WTC11 (cell line): ENCODE measurements at regions not wholly inside any gene's neighbourhood (a gene's known extent, or its start where the extent isn't known, plus 50 kb on each side); places are given as distances from the start of the nearest gene placed in this dataset.

Source experiments
- ATAC-seq: fragments of 200-7000 bp; cut with Tn5 transposase; 2 replicates; pipeline ENCODE4 v1.10.0; 2021; ENCODE audit warnings: mild to moderate bottlenecking, moderate library complexity
- CTCF ChIA-PET: fragments of 300-600 bp; sonication (Branson Sonifier 250); formaldehyde crosslinking; loops from one replicate; lab custom pipeline; 2021; ENCODE audit warnings: antibody characterized with exemption; lab: Charles Lee
- POLR2A ChIA-PET: fragments of 350-600 bp; sonication (Branson Sonifier 250); formaldehyde crosslinking; loops from one replicate; lab custom pipeline; 2021; ENCODE audit warnings: antibody characterized with exemption; lab: Charles Lee
- DNase-seq: peaks from one replicate; pipeline ENCODE4 v3.0.0; 2021; ENCODE audit warnings: low spot score
- H3K27ac Mint-ChIP-seq: 2 replicates; pipeline ENCODE4 v1.8.0; 2021; ENCODE audit warnings: mixed read lengths
- H3K27me3 Mint-ChIP-seq: 2 replicates; pipeline ENCODE4 v1.8.0; 2021; ENCODE audit warnings: low read depth, mild to moderate bottlenecking, moderate library complexity, mixed read lengths
- H3K36me3 Mint-ChIP-seq: 2 replicates; pipeline ENCODE4 v1.8.0; 2021; ENCODE audit warnings: mixed read lengths
- H3K4me1 Mint-ChIP-seq: 2 replicates; pipeline ENCODE4 v1.8.0; 2022; ENCODE audit warnings: mixed read lengths
- H3K4me3 Mint-ChIP-seq: 2 replicates; pipeline ENCODE4 v1.8.0; 2021; ENCODE audit warnings: mild to moderate bottlenecking, moderate library complexity, mixed read lengths
- H3K9me3 Mint-ChIP-seq: 2 replicates; pipeline ENCODE4 v1.8.0; 2021; ENCODE audit warnings: mixed read lengths
- AFF4 ChIP-seq: sonication (generic); formaldehyde crosslinking; IDR thresholded peaks from 2 replicates; pipeline ENCODE4 v1.8.1; 2023; ENCODE audit warnings: mild to moderate bottlenecking, missing genetic modification reagents, borderline replicate concordance
- AR ChIP-seq: fragments of 250-450 bp; sonication (Bioruptor Pico); IDR thresholded peaks from 2 replicates; pipeline ENCODE4 v1.9.0; 2021; ENCODE audit warnings: mild to moderate bottlenecking
- ATF2 ChIP-seq: sonication (generic); formaldehyde crosslinking; IDR thresholded peaks from 2 replicates; pipeline ENCODE4 v1.8.1; 2022; ENCODE audit warnings: low read depth, missing genetic modification reagents, borderline replicate concordance
- E2F1 ChIP-seq: sonication (generic); formaldehyde crosslinking; IDR thresholded peaks from 2 replicates; pipeline ENCODE4 v1.8.0; 2022; ENCODE audit warnings: mild to moderate bottlenecking, missing genetic modification reagents
- ESRRA ChIP-seq: sonication (generic); formaldehyde crosslinking; IDR thresholded peaks from 2 replicates; pipeline ENCODE4 v1.8.1; 2022; ENCODE audit warnings: mild to moderate bottlenecking, missing genetic modification reagents, borderline replicate concordance
- FOXJ3 ChIP-seq: sonication (generic); formaldehyde crosslinking; IDR thresholded peaks from 2 replicates; pipeline ENCODE4 v1.9.0; 2021; ENCODE audit warnings: missing genetic modification reagents, mild to moderate bottlenecking, borderline replicate concordance
- FOXP4 ChIP-seq: sonication (generic); formaldehyde crosslinking; IDR thresholded peaks from 2 replicates; pipeline ENCODE4 v1.8.0; 2022; ENCODE audit warnings: mild to moderate bottlenecking, missing genetic modification reagents
- MLX ChIP-seq: sonication (generic); formaldehyde crosslinking; IDR thresholded peaks from 2 replicates; pipeline ENCODE4 v1.8.1; 2023; ENCODE audit warnings: mild to moderate bottlenecking, missing genetic modification reagents, moderate library complexity
- NR2C2 ChIP-seq: sonication (generic); formaldehyde crosslinking; IDR thresholded peaks from 2 replicates; pipeline ENCODE4 v1.8.0; 2022; ENCODE audit warnings: mild to moderate bottlenecking, missing genetic modification reagents
- RORB ChIP-seq: fragments of 250-450 bp; sonication (Bioruptor Pico); IDR thresholded peaks from 2 replicates; pipeline ENCODE4 v1.9.0; 2021; ENCODE audit warnings: mild to moderate bottlenecking
- STAT6 ChIP-seq: sonication (generic); formaldehyde crosslinking; conservative IDR thresholded peaks from 2 replicates; pipeline ENCODE4 v1.8.1; 2023; ENCODE audit warnings: mild to moderate bottlenecking, low read depth, missing genetic modification reagents, moderate library complexity
- ZNF121 ChIP-seq: sonication (generic); formaldehyde crosslinking; IDR thresholded peaks from 2 replicates; pipeline ENCODE4 v1.8.0; 2023; ENCODE audit warnings: missing genetic modification reagents
- ZNF138 ChIP-seq: sonication (generic); formaldehyde crosslinking; conservative IDR thresholded peaks from 2 replicates; pipeline ENCODE4 v1.8.1; 2022; ENCODE audit warnings: mild to moderate bottlenecking, moderate library complexity, missing genetic modification reagents
- ZNF263 ChIP-seq: sonication (generic); formaldehyde crosslinking; IDR thresholded peaks from 2 replicates; pipeline ENCODE4 v1.8.1; 2022; ENCODE audit warnings: low read depth, mild to moderate bottlenecking, moderate library complexity, missing genetic modification reagents
- ZNF317 ChIP-seq: sonication (generic); formaldehyde crosslinking; IDR thresholded peaks from 2 replicates; pipeline ENCODE4 v1.8.1; 2023; ENCODE audit warnings: low read depth, mild to moderate bottlenecking, moderate library complexity, missing genetic modification reagents, borderline replicate concordance
- ZNF396 ChIP-seq: fragments of 250-450 bp; sonication (Bioruptor Pico); IDR thresholded peaks from 2 replicates; pipeline ENCODE4 v1.8.0; 2021; ENCODE audit warnings: mild to moderate bottlenecking, moderate library complexity, borderline replicate concordance

GRCh38 chr4:13992975-13993520 lies 365.5 kb upstream of the BOD1L1 start:
- Mint-ChIP-seq H3K36me3 (no peaks in the 10 kb centered on the region), H3K4me1 (peaks cover 10% of the 10 kb centered on the region), H3K27ac (no peak overlapping the region), H3K27me3 (no peaks in the 10 kb centered on the region), H3K9me3 (peaks cover 5% of the 10 kb centered on the region), H3K4me3 (no peak overlapping the region)
- no peak for ATAC-seq
- ChIA-PET POLR2A (no interaction called here), CTCF (no interaction called here)
- no peak for TF ChIP-seq ZNF317 (CRISPR knock-in tag)
- DNase-seq, result no peak

GRCh38 chr4:13994016-13994415 lies 366.5 kb upstream of the BOD1L1 start:
- H3K4me3 Mint-ChIP-seq, result no peak overlapping the region
- TF ChIP-seq ZNF121 (no peak), E2F1 (CRISPR knock-in tag) (no peak), ESRRA (CRISPR knock-in tag) (no peak), ZNF263 (no peak), FOXJ3 (no peak), MLX (CRISPR knock-in tag) (no peak)
- no peak overlapping the region for H3K27ac Mint-ChIP-seq
- peaks cover 8% of the 10 kb centered on the region for H3K4me1 Mint-ChIP-seq
- ATAC-seq, result no peak
- ChIA-PET POLR2A (no interaction called here), CTCF (no interaction called here)
- H3K9me3 Mint-ChIP-seq, result peaks cover 5% of the 10 kb centered on the region
- no peaks in the 10 kb centered on the region for H3K36me3 Mint-ChIP-seq
- no peaks in the 10 kb centered on the region for H3K27me3 Mint-ChIP-seq
- DNase-seq, result no peak

GRCh38 chr4:13998850-13999445 lies 371.4 kb upstream of the BOD1L1 start:
- Mint-ChIP-seq H3K4me1 (peaks cover 5% of the 10 kb centered on the region), H3K27me3 (peaks cover 5% of the 10 kb centered on the region), H3K9me3 (peaks cover 43% of the 10 kb centered on the region), H3K36me3 (peaks cover 36% of the 10 kb centered on the region), H3K27ac (no peak overlapping the region), H3K4me3 (no peak overlapping the region)
- CTCF ChIA-PET, result no interaction called here
- POLR2A ChIA-PET, result no interaction called here
- ATAC-seq (no peak), DNase-seq (no peak)
- TF ChIP-seq FOXJ3 (no peak), RORB (CRISPR knock-in tag) (no peak), ZNF138 (CRISPR knock-in tag) (no peak), AFF4 (CRISPR knock-in tag) (no peak), ZNF263 (no peak), NR2C2 (CRISPR knock-in tag) (no peak), STAT6 (CRISPR knock-in tag) (no peak), ZNF396 (no peak), ATF2 (CRISPR knock-in tag) (no peak), AR (no peak), FOXP4 (CRISPR knock-in tag) (no peak)
